OCI-LY3 (cell line): ENCODE measurements at regions not wholly inside any gene's neighbourhood (a gene's known extent, or its start where the extent isn't known, plus 50 kb on each side); places are given as distances from the start of the nearest gene placed in this dataset.

ENCODE experiments used
- H2AFZ ChIP-seq: fragments of 200-600, 300-600 bp; shearing (Covaris generic); 2 replicates; pipeline ENCODE4 v1.6.0; 2014; ENCODE audit warnings: antibody characterized with exemption, low read depth, low read length
- H3K27ac ChIP-seq: fragments of 200-600, 300-600 bp; sonication (generic); 2 replicates; pipeline ENCODE4 v1.5.1; 2014; ENCODE audit warnings: mild to moderate bottlenecking, low read length, moderate library complexity, mixed read lengths
- H3K27me3 ChIP-seq: fragments of 200-600, 300-600 bp; sonication (generic); 2 replicates; pipeline ENCODE4 v1.6.1; 2014; ENCODE audit warnings: low read depth, low read length, mixed read lengths
- H3K36me3 ChIP-seq: fragments of 200-600, 300-600 bp; sonication (generic); replicated peaks from 2 replicates; pipeline ENCODE3; 2014; ENCODE audit warnings: low read depth, low read length, mixed read lengths
- H3K4me1 ChIP-seq: fragments of 300-600, 200-600 bp; sonication (generic); 2 replicates; pipeline ENCODE4 v1.6.1; 2014; ENCODE audit warnings: low read length, mixed read lengths
- H3K4me2 ChIP-seq: fragments of 200-600, 300-600 bp; sonication (generic); 2 replicates; pipeline ENCODE4 v1.6.1; 2014; ENCODE audit warnings: low read length, mixed read lengths
- H3K4me3 ChIP-seq: fragments of 300-600, 200-600 bp; sonication (generic); 2 replicates; pipeline ENCODE4 v1.5.1; 2014; ENCODE audit warnings: antibody characterized with exemption, mild to moderate bottlenecking, low read length, moderate library complexity
- H3K79me2 ChIP-seq: fragments of 300-600, 200-600 bp; shearing (Covaris generic); 2 replicates; pipeline ENCODE4 v1.6.1; 2014; ENCODE audit warnings: mild to moderate bottlenecking, low read length, mixed read lengths
- H3K9ac ChIP-seq: fragments of 300-600, 200-600 bp; shearing (Covaris generic); 2 replicates; pipeline ENCODE4 v1.6.0; 2014; ENCODE audit warnings: mild to moderate bottlenecking, low read length, moderate library complexity
- H3K9me3 ChIP-seq: fragments of 200-600, 300-600 bp; shearing (Covaris generic); 2 replicates; pipeline ENCODE4 v1.6.1; 2014; ENCODE audit warnings: low read length, mixed read lengths; ENCODE audit not compliant: insufficient read depth
- H4K20me1 ChIP-seq: fragments of 200-600, 300-600 bp; sonication (generic); 2 replicates; pipeline ENCODE4 v1.6.1; 2016; ENCODE audit warnings: low read length, mixed read lengths; ENCODE audit not compliant: insufficient read depth
- CTCF ChIP-seq: fragments of 200-600, 300-600 bp; sonication (generic); IDR thresholded peaks from 2 replicates; pipeline ENCODE4 v1.5.1; 2014; ENCODE audit warnings: antibody characterized with exemption, low read length, low read depth
- EZH2phosphoT487 ChIP-seq: fragments of 200-600 bp; shearing (Covaris generic); IDR thresholded peaks from 2 replicates; pipeline ENCODE4 v1.6.1; 2018; ENCODE audit warnings: antibody characterized with exemption, mixed run types, low read depth

DNA sequence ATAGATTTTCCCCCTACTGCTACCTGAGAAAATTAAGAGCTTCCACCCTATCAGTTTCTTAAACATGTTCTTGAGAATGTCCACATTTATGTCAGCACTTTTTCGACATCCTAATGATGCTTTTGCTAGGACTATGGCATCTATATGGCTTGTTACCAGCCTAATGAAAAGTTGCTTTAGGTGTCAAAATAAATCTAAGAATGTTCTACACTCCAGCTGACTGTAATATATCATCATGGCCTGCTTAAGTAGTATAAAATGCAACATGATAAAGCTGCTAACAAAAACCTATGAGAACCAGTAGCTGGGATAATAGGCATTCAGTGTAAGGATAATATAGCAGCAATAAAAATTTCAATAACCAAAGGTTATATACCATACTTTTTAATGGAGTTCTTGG is 1983.5 kb upstream of the CELF4 start:
- Histone ChIP-seq H3K79me2 (no peaks in the 10 kb centered on the region), H3K4me3 (no peak overlapping the region), H3K27ac (no peak overlapping the region), H2AFZ (no peak overlapping the region), H3K4me1 (peaks cover 8% of the 10 kb centered on the region), H3K36me3 (peaks cover 3% of the 10 kb centered on the region), H3K27me3 (no peaks in the 10 kb centered on the region), H3K9ac (no peak overlapping the region), H3K9me3 (peaks cover 5% of the 10 kb centered on the region; the same call in 1 of the 2 replicates), H3K4me2 (no peak overlapping the region), H4K20me1 (no peaks in the 10 kb centered on the region)
- TF ChIP-seq CTCF (no peak), EZH2phosphoT487 (no peak)

DNA sequence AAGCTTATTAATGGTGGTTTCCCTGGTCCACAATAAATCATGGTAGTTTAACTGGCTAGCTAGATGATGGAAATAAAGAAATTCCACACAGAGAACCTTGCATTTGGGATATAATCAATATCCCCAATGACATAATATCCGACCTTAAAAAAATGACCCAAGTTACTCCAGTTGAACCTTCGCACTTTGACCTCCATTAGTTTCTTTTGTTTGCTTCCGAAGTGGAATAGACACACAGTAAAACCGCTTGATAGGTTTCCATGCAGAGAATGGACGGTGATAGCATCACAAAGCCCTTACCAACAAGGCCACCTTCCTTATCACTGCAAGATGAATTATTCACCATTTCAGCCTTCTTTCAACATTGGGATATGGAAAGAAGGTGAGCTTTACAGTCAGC is 1966.1 kb upstream of the CELF4 start:
- Histone ChIP-seq H4K20me1 (no peaks in the 10 kb centered on the region), H3K9ac (no peak overlapping the region), H3K4me1 (no peaks in the 10 kb centered on the region), H3K4me3 (no peak overlapping the region), H3K36me3 (no peaks in the 10 kb centered on the region), H3K27me3 (no peaks in the 10 kb centered on the region), H2AFZ (no peak overlapping the region), H3K9me3 (no peaks in the 10 kb centered on the region), H3K4me2 (no peak overlapping the region), H3K79me2 (no peaks in the 10 kb centered on the region), H3K27ac (no peak overlapping the region)
- TF ChIP-seq EZH2phosphoT487: no peak
- TF ChIP-seq CTCF: no peak

GRCh38 chr18:39529358-39529757 is 1963.8 kb upstream of the CELF4 start:
- no peaks in the 10 kb centered on the region for H3K79me2 ChIP-seq
- H3K9ac ChIP-seq: no peak overlapping the region
- TF ChIP-seq EZH2phosphoT487 (no peak), CTCF (no peak)
- H4K20me1 ChIP-seq: no peaks in the 10 kb centered on the region
- no peak overlapping the region for H3K27ac ChIP-seq
- H3K4me3 ChIP-seq: no peak overlapping the region
- no peak overlapping the region for H3K4me2 ChIP-seq
- H3K4me1 ChIP-seq: no peaks in the 10 kb centered on the region
- no peaks in the 10 kb centered on the region for H3K9me3 ChIP-seq
- H3K27me3 ChIP-seq: no peaks in the 10 kb centered on the region
- no peaks in the 10 kb centered on the region for H3K36me3 ChIP-seq
- H2AFZ ChIP-seq: no peak overlapping the region

GRCh38 chr18:39527465-39527864 is 1961.9 kb upstream of the CELF4 start:
- no peak for TF ChIP-seq EZH2phosphoT487
- no peak for TF ChIP-seq CTCF
- H3K27ac ChIP-seq: no peak overlapping the region
- H3K27me3 ChIP-seq: no peaks in the 10 kb centered on the region
- no peaks in the 10 kb centered on the region for H4K20me1 ChIP-seq
- no peak overlapping the region for H3K4me3 ChIP-seq
- no peaks in the 10 kb centered on the region for H3K9me3 ChIP-seq
- no peaks in the 10 kb centered on the region for H3K4me1 ChIP-seq
- no peak overlapping the region for H2AFZ ChIP-seq
- H3K9ac ChIP-seq: no peak overlapping the region
- no peaks in the 10 kb centered on the region for H3K36me3 ChIP-seq
- no peaks in the 10 kb centered on the region for H3K79me2 ChIP-seq
- no peak overlapping the region for H3K4me2 ChIP-seq
